HG03108 (cell line): ENCODE measurements at regions not wholly inside any gene's neighbourhood (a gene's known extent, or its start where the extent isn't known, plus 50 kb on each side); places are given as distances from the start of the nearest gene placed in this dataset.

ENCODE experiments used
- ATAC-seq: cut with Tn5 transposase; IDR thresholded peaks from one replicate; pipeline ENCODE4 v1.9.1; 2021; ENCODE audit warnings: moderate library complexity; ENCODE audit not compliant: unreplicated experiment

- no peak for ATAC-seq
These were observed 53.3 kb downstream of the FOXD1 start for GRCh38 chr5:73395256-73395655.

- no peak for ATAC-seq
These were observed 54.0 kb downstream of the FOXD1 start for GRCh38 chr5:73394610-73395009.

GRCh38 chr5:73393611-73394489 lies 54.7 kb downstream of the FOXD1 start:
- no peak for ATAC-seq

- no peak for ATAC-seq
These were observed 55.8 kb downstream of the FOXD1 start for GRCh38 chr5:73392775-73393174.

GRCh38 chr5:73391441-73391881 lies 57.1 kb downstream of the FOXD1 start:
- ATAC-seq: no peak

- ATAC-seq: no peak
These were observed 57.6 kb downstream of the FOXD1 start for GRCh38 chr5:73390972-73391371.

- no peak for ATAC-seq
These were observed 59.8 kb downstream of the FOXD1 start for GRCh38 chr5:73388740-73389139.

GRCh38 chr5:73388306-73388684 lies 60.3 kb downstream of the FOXD1 start:
- no peak for ATAC-seq

GRCh38 chr5:73387601-73388305 lies 60.8 kb downstream of the FOXD1 start:
- peak; percentile 92 for ATAC-seq

- peak; percentile 20 for ATAC-seq
These were observed 61.4 kb downstream of the FOXD1 start for GRCh38 chr5:73387149-73387591.

GRCh38 chr5:73384861-73385260 lies 63.7 kb downstream of the FOXD1 start:
- no peak for ATAC-seq

GRCh38 chr5:73382401-73382740 lies 66.2 kb downstream of the FOXD1 start:
- ATAC-seq: no peak

GRCh38 chr5:73381590-73382400 lies 66.8 kb downstream of the FOXD1 start:
- ATAC-seq: no peak

- ATAC-seq: no peak
These were observed 67.6 kb downstream of the FOXD1 start for GRCh38 chr5:73380710-73381589.

- no peak for ATAC-seq
These were observed 68.5 kb downstream of the FOXD1 start for GRCh38 chr5:73380041-73380440.

- ATAC-seq: no peak
These were observed 69.1 kb downstream of the FOXD1 start for GRCh38 chr5:73379435-73379834.

- no peak for ATAC-seq
These were observed 69.8 kb downstream of the FOXD1 start for GRCh38 chr5:73378765-73379164.

GRCh38 chr5:73378070-73378469 lies 70.5 kb downstream of the FOXD1 start:
- ATAC-seq: no peak

GRCh38 chr5:73376618-73377170 lies 71.9 kb downstream of the FOXD1 start:
- no peak for ATAC-seq

- ATAC-seq: no peak
These were observed 72.6 kb downstream of the FOXD1 start for GRCh38 chr5:73375949-73376348.
